GM23338 (cell line): ENCODE measurements at regions not wholly inside any gene's neighbourhood (a gene's known extent, or its start where the extent isn't known, plus 50 kb on each side); places are given as distances from the start of the nearest gene placed in this dataset.

Experiments used
- CREB1 ChIP-seq: fragments of 250-450 bp; sonication (Bioruptor Pico); IDR thresholded peaks from 2 replicates; pipeline ENCODE4 v1.5.0; 2020; ENCODE audit warnings: low read depth, mild to moderate bottlenecking, moderate library complexity
- CTCF ChIP-seq, 2 experiments: fragments of 200-600 bp in 1 of 2; sonication (generic) in 1 of 2; conservative IDR thresholded peaks; 2 replicates each; pipeline versions ENCODE4 v1.5.1 to v1.6.1; 2016 to 2017; ENCODE audit warnings: antibody characterized with exemption in 2 of 2, low read depth in 2 of 2, mild to moderate bottlenecking in 2 of 2, moderate library complexity in 1 of 2
- ETS1 ChIP-seq: IDR thresholded peaks from 2 replicates; pipeline ENCODE4 v1.6.1; 2016; ENCODE audit warnings: antibody characterized with exemption
- EZH2 ChIP-seq: fragments of 200-600 bp; sonication (generic); IDR thresholded peaks from one replicate; pipeline ENCODE4 v1.8.0; 2017; ENCODE audit warnings: antibody characterized with exemption, mild to moderate bottlenecking, low read depth; ENCODE audit not compliant: unreplicated experiment
- EZH2phosphoT487 ChIP-seq: fragments of 200-600 bp; sonication (generic); IDR thresholded peaks from one replicate; pipeline ENCODE4 v1.8.1; 2018; ENCODE audit warnings: antibody characterized with exemption; ENCODE audit not compliant: unreplicated experiment
- JUNB ChIP-seq: IDR thresholded peaks from one replicate; pipeline ENCODE4 v1.6.1; 2016; ENCODE audit warnings: antibody characterized with exemption; ENCODE audit not compliant: unreplicated experiment
- POLR2AphosphoS5 ChIP-seq: IDR thresholded peaks from 2 replicates; pipeline ENCODE4 v1.6.1; 2016; ENCODE audit warnings: antibody characterized with exemption, low read depth
- REST ChIP-seq: IDR thresholded peaks from one replicate; pipeline ENCODE4 v1.6.1; 2018; ENCODE audit warnings: antibody characterized with exemption; ENCODE audit not compliant: unreplicated experiment
- ZNF114 ChIP-seq: fragments of 250-450 bp; sonication (Bioruptor Pico); IDR thresholded peaks from 2 replicates; pipeline ENCODE4 v1.5.0; 2020; ENCODE audit warnings: mild to moderate bottlenecking, moderate library complexity

GRCh38 chr7:91343420-91343960 is 79.3 kb downstream of the FZD1 start:
- TF ChIP-seq CTCF (conservative IDR thresholded peaks at IDR 0.05; ENCODE audit: low read depth in 2 of 2) = no peak
- TF ChIP-seq CREB1 (CRISPR knock-in tag) = no peak
- no peak for TF ChIP-seq REST
- no peak for TF ChIP-seq POLR2AphosphoS5
- TF ChIP-seq JUNB = no peak
- no peak for TF ChIP-seq EZH2
- no peak for TF ChIP-seq EZH2phosphoT487
- TF ChIP-seq ZNF114 (CRISPR knock-in tag) = no peak
- no peak for TF ChIP-seq ETS1
